HT-29 (cell line): ENCODE measurements at regions not wholly inside any gene's neighbourhood (a gene's known extent, or its start where the extent isn't known, plus 50 kb on each side); places are given as distances from the start of the nearest gene placed in this dataset.
"Not testable (repeated sequence)": the region's sequence is repeated elsewhere in the genome, so short reads cannot be mapped to it uniquely, and the experiment has no call there.

ENCODE experiments used
- DNase-seq: peaks from one replicate; pipeline ENCODE4 v3.0.0-alpha.2; 2015; ENCODE audit warnings: low spot score

DNA sequence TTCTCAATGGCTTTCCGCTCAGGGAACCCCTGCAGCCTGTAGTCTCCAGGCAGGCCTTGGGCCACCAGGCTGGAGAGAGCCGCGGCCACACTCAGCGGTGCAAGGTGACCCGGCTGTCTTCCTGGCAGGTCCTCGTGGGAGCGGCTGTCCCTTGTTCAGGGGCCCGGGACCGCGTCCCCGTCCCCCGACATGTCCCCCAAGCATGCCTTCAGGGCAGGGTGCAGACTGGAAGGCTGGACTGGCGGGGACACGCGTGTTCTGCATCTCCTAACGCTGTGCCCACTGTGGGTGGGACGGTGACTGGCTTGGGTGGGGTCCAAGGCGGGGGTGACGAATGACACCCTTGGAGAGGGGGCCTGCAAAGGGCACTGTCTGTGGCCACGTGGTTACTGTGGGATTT lies 93.6 kb downstream of the WTIP start:
- DNase-seq = no peak

- DNase-seq = no peak
Observed at GRCh38 chr19:34574704-34575103, 93.1 kb downstream of the WTIP start.

- DNase-seq = no peak
Observed at GRCh38 chr19:34573226-34573864, 91.8 kb downstream of the WTIP start.

GRCh38 chr19:34570140-34570539 lies 88.6 kb downstream of the WTIP start:
- DNase-seq = not testable (repeated sequence)

DNA sequence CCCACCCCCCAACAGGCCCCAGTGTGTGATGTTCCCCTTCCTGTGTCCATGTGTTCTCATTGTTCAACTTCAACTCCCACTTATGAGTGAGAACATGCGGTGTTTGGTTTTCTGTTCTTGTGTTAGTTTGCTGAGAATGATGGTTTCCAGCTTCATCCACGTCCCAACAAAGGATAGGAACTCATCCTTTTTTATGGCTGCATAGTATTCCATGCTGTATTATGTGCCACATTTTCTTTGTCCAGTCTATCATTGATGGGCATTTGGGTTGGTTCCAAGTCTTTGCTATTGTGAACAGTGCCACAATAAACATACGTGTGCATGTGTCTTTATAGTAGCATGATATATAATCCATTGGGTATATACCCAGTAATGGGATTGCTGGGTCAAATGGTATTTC lies 80.8 kb downstream of the WTIP start:
- DNase-seq = not testable (repeated sequence)
